ENCODE measurements at regions not wholly inside any gene's neighbourhood (a gene's known extent, or its start where the extent isn't known, plus 50 kb on each side); places are given as distances from the start of the nearest gene placed in this dataset.

DNA sequence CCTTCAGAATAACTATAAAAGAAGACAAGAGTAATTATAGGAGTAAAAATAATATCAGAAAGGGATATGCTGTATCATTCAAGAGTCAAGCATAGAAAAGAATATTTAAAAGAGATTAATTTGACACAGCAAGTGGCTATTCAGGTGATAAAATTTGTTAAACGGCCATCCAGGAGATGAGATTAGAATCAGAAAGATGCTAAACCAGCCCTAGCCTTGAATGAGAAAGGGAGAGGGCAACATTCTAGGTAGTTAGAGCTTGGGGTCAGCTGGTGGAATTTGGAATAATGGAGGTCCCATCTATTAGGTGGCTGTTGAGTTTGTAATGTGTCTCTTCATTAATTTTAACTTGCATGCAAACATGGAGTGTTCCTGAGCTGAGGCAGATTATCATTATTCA, 350.5 kb upstream of the PABPC4L start:
- Histone ChIP-seq H3K4me3 (ENCODE audit: insufficient read depth, low read length) (no peak overlapping the region), H3K9me3 (ENCODE audit: low read depth, low read length) (no peaks in the 10 kb centered on the region), H3K79me2 (ENCODE audit: insufficient read depth, low read length) (no peaks in the 10 kb centered on the region), H3K27ac (ENCODE audit: low read depth, low read length) (no peak overlapping the region), H2AFZ (ENCODE audit: low read length) (no peak overlapping the region), H3K36me3 (ENCODE audit: insufficient read depth, low read length) (no peaks in the 10 kb centered on the region), H4K20me1 (ENCODE audit: insufficient read depth, low read length) (no peaks in the 10 kb centered on the region), H3K4me1 (ENCODE audit: insufficient read depth, low read length) (no peaks in the 10 kb centered on the region), H3K4me2 (ENCODE audit: insufficient read depth, low read length) (no peak overlapping the region), H3K27me3 (ENCODE audit: insufficient read depth, low read length) (no peaks in the 10 kb centered on the region)
- TF ChIP-seq, protein P1, sequence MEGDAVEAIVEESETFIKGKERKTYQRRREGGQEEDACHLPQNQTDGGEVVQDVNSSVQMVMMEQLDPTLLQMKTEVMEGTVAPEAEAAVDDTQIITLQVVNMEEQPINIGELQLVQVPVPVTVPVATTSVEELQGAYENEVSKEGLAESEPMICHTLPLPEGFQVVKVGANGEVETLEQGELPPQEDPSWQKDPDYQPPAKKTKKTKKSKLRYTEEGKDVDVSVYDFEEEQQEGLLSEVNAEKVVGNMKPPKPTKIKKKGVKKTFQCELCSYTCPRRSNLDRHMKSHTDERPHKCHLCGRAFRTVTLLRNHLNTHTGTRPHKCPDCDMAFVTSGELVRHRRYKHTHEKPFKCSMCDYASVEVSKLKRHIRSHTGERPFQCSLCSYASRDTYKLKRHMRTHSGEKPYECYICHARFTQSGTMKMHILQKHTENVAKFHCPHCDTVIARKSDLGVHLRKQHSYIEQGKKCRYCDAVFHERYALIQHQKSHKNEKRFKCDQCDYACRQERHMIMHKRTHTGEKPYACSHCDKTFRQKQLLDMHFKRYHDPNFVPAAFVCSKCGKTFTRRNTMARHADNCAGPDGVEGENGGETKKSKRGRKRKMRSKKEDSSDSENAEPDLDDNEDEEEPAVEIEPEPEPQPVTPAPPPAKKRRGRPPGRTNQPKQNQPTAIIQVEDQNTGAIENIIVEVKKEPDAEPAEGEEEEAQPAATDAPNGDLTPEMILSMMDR (IDR thresholded peaks at IDR 0.05; ENCODE audit: extremely low read depth, low read depth, low read length): no peak
- no peak for DNase-seq (ENCODE audit: insufficient read length, low spot score, missing footprints)

DNA sequence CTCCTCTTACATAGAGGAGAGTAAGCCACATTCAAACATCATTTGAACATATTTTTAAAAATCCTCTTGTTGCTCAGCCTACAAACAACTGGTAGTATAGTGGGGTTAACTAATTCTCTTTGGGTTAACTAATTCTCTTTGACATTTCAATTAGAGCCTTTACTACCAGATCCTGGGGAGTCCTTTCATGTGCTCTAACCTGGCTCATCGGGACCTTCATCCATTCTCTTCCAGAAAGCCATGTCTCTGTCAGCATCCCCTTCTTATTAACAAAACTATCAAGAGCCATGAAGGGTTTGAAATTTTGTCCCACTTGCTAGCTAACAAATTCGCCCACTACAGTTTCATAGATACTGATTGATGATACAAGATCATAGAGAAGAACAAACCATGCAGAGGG, 349.8 kb upstream of the PABPC4L start:
- DNase-seq (ENCODE audit: insufficient read length, low spot score, missing footprints): no peak
- no peak overlapping the region for H3K4me3 ChIP-seq (ENCODE audit: insufficient read depth, low read length)
- H2AFZ ChIP-seq (ENCODE audit: low read length): no peak overlapping the region
- H3K79me2 ChIP-seq (ENCODE audit: insufficient read depth, low read length): no peaks in the 10 kb centered on the region
- no peaks in the 10 kb centered on the region for H3K27me3 ChIP-seq (ENCODE audit: insufficient read depth, low read length)
- H3K36me3 ChIP-seq (ENCODE audit: insufficient read depth, low read length): no peaks in the 10 kb centered on the region
- no peaks in the 10 kb centered on the region for H3K4me1 ChIP-seq (ENCODE audit: insufficient read depth, low read length)
- peaks cover under 1% of the 10 kb centered on the region for H3K9me3 ChIP-seq (ENCODE audit: low read depth, low read length)
- H3K27ac ChIP-seq (ENCODE audit: low read depth, low read length): no peak overlapping the region
- H3K4me2 ChIP-seq (ENCODE audit: insufficient read depth, low read length): no peak overlapping the region
- TF ChIP-seq, protein P1 (IDR thresholded peaks at IDR 0.05; ENCODE audit: extremely low read depth, low read depth, low read length): no peak
- no peaks in the 10 kb centered on the region for H4K20me1 ChIP-seq (ENCODE audit: insufficient read depth, low read length)

DNA sequence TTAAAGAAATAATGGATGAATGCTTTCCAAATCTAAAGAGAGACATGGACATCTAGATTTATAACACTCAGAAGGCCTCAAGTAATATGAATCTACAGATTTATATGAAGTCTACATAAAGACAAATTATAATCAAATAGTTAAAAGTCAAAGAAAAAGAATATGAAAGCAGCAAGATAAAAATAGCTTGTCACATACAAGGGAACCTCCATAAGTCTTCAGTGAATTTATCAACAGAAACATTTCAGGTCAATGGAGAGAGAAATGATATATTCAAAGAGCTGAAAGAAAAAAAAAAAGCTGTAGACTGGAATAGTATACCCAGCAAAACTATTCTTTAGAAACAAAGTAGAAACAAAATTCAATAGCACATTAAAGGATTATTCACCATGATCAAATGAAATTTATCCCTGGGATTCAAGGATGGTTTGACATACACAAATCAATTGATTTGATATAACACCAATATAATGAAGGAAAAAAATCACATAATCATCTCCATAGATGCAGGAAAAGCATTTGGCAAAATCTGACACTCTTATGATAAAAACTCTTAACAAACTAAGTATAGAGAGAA, 346.6 kb upstream of the PABPC4L start:
- H3K4me1 ChIP-seq (ENCODE audit: insufficient read depth, low read length): no peaks in the 10 kb centered on the region
- H3K4me2 ChIP-seq (ENCODE audit: insufficient read depth, low read length): no peak overlapping the region
- DNase-seq (ENCODE audit: insufficient read length, low spot score, missing footprints): no peak
- no peak overlapping the region for H3K27ac ChIP-seq (ENCODE audit: low read depth, low read length)
- TF ChIP-seq, protein P1 (IDR thresholded peaks at IDR 0.05; ENCODE audit: extremely low read depth, low read depth, low read length): no peak
- no peak overlapping the region for H2AFZ ChIP-seq (ENCODE audit: low read length)
- H3K4me3 ChIP-seq (ENCODE audit: insufficient read depth, low read length): no peak overlapping the region
- H3K9me3 ChIP-seq (ENCODE audit: low read depth, low read length): peaks cover 3% of the 10 kb centered on the region
- H4K20me1 ChIP-seq (ENCODE audit: insufficient read depth, low read length): no peaks in the 10 kb centered on the region
- H3K36me3 ChIP-seq (ENCODE audit: insufficient read depth, low read length): no peaks in the 10 kb centered on the region
- H3K27me3 ChIP-seq (ENCODE audit: insufficient read depth, low read length): no peaks in the 10 kb centered on the region
- H3K79me2 ChIP-seq (ENCODE audit: insufficient read depth, low read length): no peaks in the 10 kb centered on the region

DNA sequence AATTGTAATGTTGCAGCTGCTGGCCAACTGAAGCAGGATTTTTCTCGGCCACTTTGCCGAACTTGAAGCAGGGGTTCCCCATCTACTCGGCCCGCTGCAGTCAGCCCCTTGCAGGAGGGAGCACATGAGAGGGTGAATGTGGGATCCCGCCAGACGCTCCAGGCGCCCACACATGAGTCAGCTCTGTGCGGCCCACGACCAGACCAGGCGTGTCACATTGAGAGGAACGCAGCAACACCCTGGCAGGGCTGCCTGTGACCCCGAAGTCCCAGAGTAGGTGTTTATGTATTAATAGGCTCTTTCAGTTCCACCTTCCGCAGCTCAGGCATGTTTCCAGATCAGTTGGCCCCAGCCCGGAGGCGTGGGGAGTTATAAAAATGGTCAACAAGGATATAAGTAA, 344.7 kb upstream of the PABPC4L start:
- DNase-seq (ENCODE audit: insufficient read length, low spot score, missing footprints): no peak
- no peaks in the 10 kb centered on the region for H3K4me1 ChIP-seq (ENCODE audit: insufficient read depth, low read length)
- no peaks in the 10 kb centered on the region for H3K36me3 ChIP-seq (ENCODE audit: insufficient read depth, low read length)
- H3K79me2 ChIP-seq (ENCODE audit: insufficient read depth, low read length): no peaks in the 10 kb centered on the region
- no peaks in the 10 kb centered on the region for H3K27me3 ChIP-seq (ENCODE audit: insufficient read depth, low read length)
- TF ChIP-seq, protein P1 (IDR thresholded peaks at IDR 0.05; ENCODE audit: extremely low read depth, low read depth, low read length): no peak
- no peak overlapping the region for H3K4me3 ChIP-seq (ENCODE audit: insufficient read depth, low read length)
- no peak overlapping the region for H3K27ac ChIP-seq (ENCODE audit: low read depth, low read length)
- no peak overlapping the region for H2AFZ ChIP-seq (ENCODE audit: low read length)
- no peak overlapping the region for H3K4me2 ChIP-seq (ENCODE audit: insufficient read depth, low read length)
- H4K20me1 ChIP-seq (ENCODE audit: insufficient read depth, low read length): no peaks in the 10 kb centered on the region
- peaks cover 3% of the 10 kb centered on the region for H3K9me3 ChIP-seq (ENCODE audit: low read depth, low read length)

All from osteoblast (primary cell).